ENCODE measurements at regions not wholly inside any gene's neighbourhood (a gene's known extent, or its start where the extent isn't known, plus 50 kb on each side); places are given as distances from the start of the nearest gene placed in this dataset.

DNA sequence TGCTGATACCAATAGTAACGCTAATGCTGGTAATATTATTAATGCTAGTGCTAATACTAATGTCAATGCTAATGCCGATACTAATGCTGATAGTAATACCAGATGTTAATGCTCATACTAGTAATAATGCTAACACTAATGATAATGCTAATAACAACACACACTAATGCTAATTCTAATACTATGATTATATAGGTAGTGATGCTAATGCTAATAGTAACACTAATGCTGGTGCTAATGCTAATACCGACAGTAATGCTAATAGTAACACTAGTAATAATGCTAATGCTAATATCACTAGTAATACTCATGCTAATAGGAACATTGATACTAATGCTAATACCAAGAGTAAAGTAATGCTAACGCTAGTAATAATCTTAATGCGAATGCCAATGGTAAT, 406.4 kb upstream of the RNF32 start:
- TF ChIP-seq, protein P1, sequence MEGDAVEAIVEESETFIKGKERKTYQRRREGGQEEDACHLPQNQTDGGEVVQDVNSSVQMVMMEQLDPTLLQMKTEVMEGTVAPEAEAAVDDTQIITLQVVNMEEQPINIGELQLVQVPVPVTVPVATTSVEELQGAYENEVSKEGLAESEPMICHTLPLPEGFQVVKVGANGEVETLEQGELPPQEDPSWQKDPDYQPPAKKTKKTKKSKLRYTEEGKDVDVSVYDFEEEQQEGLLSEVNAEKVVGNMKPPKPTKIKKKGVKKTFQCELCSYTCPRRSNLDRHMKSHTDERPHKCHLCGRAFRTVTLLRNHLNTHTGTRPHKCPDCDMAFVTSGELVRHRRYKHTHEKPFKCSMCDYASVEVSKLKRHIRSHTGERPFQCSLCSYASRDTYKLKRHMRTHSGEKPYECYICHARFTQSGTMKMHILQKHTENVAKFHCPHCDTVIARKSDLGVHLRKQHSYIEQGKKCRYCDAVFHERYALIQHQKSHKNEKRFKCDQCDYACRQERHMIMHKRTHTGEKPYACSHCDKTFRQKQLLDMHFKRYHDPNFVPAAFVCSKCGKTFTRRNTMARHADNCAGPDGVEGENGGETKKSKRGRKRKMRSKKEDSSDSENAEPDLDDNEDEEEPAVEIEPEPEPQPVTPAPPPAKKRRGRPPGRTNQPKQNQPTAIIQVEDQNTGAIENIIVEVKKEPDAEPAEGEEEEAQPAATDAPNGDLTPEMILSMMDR (IDR thresholded peaks at IDR 0.05): no peak
- TF ChIP-seq, protein P2, sequence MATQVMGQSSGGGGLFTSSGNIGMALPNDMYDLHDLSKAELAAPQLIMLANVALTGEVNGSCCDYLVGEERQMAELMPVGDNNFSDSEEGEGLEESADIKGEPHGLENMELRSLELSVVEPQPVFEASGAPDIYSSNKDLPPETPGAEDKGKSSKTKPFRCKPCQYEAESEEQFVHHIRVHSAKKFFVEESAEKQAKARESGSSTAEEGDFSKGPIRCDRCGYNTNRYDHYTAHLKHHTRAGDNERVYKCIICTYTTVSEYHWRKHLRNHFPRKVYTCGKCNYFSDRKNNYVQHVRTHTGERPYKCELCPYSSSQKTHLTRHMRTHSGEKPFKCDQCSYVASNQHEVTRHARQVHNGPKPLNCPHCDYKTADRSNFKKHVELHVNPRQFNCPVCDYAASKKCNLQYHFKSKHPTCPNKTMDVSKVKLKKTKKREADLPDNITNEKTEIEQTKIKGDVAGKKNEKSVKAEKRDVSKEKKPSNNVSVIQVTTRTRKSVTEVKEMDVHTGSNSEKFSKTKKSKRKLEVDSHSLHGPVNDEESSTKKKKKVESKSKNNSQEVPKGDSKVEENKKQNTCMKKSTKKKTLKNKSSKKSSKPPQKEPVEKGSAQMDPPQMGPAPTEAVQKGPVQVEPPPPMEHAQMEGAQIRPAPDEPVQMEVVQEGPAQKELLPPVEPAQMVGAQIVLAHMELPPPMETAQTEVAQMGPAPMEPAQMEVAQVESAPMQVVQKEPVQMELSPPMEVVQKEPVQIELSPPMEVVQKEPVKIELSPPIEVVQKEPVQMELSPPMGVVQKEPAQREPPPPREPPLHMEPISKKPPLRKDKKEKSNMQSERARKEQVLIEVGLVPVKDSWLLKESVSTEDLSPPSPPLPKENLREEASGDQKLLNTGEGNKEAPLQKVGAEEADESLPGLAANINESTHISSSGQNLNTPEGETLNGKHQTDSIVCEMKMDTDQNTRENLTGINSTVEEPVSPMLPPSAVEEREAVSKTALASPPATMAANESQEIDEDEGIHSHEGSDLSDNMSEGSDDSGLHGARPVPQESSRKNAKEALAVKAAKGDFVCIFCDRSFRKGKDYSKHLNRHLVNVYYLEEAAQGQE (IDR thresholded peaks at IDR 0.05; ENCODE audit: insufficient read depth in 1 of 2, low read depth in 2 of 2, low read length in 1 of 2): no peak
- no peak for TF ChIP-seq POLR2AphosphoS5 (IDR thresholded peaks at IDR 0.05; ENCODE audit: low read depth, low read length)
- TF ChIP-seq SIN3A (IDR thresholded peaks at IDR 0.05; ENCODE audit: borderline replicate concordance, insufficient read depth, low read depth, low read length): no peak
- no peak for TF ChIP-seq TCF7L2 (IDR thresholded peaks at IDR 0.05; ENCODE audit: low read depth, low read length)

Data from Panc1 (cell line).